HFFc6 (cell line): ENCODE measurements at regions not wholly inside any gene's neighbourhood (a gene's known extent, or its start where the extent isn't known, plus 50 kb on each side); places are given as distances from the start of the nearest gene placed in this dataset.

Experiments used
- DNase-seq: peaks from one replicate; pipeline ENCODE4 v3.0.0-alpha.2; 2018
- H3K27ac Mint-ChIP-seq: 2 replicates; pipeline ENCODE4 v1.8.0; 2020; ENCODE audit warnings: mild to moderate bottlenecking, mixed read lengths
- H3K27me3 Mint-ChIP-seq: 2 replicates; pipeline ENCODE4 v1.8.0; 2021; ENCODE audit warnings: mild to moderate bottlenecking, moderate library complexity, mixed read lengths; ENCODE audit not compliant: insufficient read depth
- H3K36me3 Mint-ChIP-seq: 2 replicates; pipeline ENCODE4 v1.8.0; 2021; ENCODE audit warnings: low read depth, mixed read lengths
- H3K4me1 Mint-ChIP-seq: 2 replicates; pipeline ENCODE4 v1.8.0; 2020; ENCODE audit warnings: low read depth, mixed read lengths
- H3K4me3 Mint-ChIP-seq: 2 replicates; pipeline ENCODE4 v1.8.0; 2020; ENCODE audit warnings: mild to moderate bottlenecking, moderate library complexity, mixed read lengths
- H3K9me3 Mint-ChIP-seq: 2 replicates; pipeline ENCODE4 v1.8.0; 2020; ENCODE audit warnings: mild to moderate bottlenecking, mixed read lengths
- CTCF ChIP-seq: fragments of 200-600 bp; sonication (generic); IDR thresholded peaks from 2 replicates; pipeline ENCODE4 v1.5.0; 2021; ENCODE audit warnings: antibody characterized with exemption, mild to moderate bottlenecking

- no peak for TF ChIP-seq CTCF
- DNase-seq, result no peak
- Mint-ChIP-seq H3K27me3 (no peaks in the 10 kb centered on the region), H3K4me3 (no peak overlapping the region), H3K36me3 (peaks cover 33% of the 10 kb centered on the region), H3K27ac (no peak overlapping the region), H3K9me3 (no peaks in the 10 kb centered on the region; the same call in 1 of the 2 replicates), H3K4me1 (no peaks in the 10 kb centered on the region)
These were observed 1477.6 kb downstream of the UQCRFS1 start for GRCh38 chr19:27735314-27735713.

- Mint-ChIP-seq H3K27ac (no peak overlapping the region), H3K9me3 (no peaks in the 10 kb centered on the region; the same call in 1 of the 2 replicates), H3K4me3 (no peak overlapping the region), H3K36me3 (peaks cover 31% of the 10 kb centered on the region), H3K27me3 (no peaks in the 10 kb centered on the region), H3K4me1 (no peaks in the 10 kb centered on the region)
- no peak for TF ChIP-seq CTCF
- no peak for DNase-seq
These were observed 1478.3 kb downstream of the UQCRFS1 start for GRCh38 chr19:27734496-27735220.

GRCh38 chr19:27733551-27734266, 1479.2 kb downstream of the UQCRFS1 start:
- no peak for TF ChIP-seq CTCF
- H3K4me3 Mint-ChIP-seq, result no peak overlapping the region
- H3K27ac Mint-ChIP-seq, result no peak overlapping the region
- DNase-seq, result no peak
- no peaks in the 10 kb centered on the region; the same call in 1 of the 2 replicates for H3K9me3 Mint-ChIP-seq
- peaks cover 22% of the 10 kb centered on the region for H3K36me3 Mint-ChIP-seq
- H3K4me1 Mint-ChIP-seq, result no peaks in the 10 kb centered on the region
- H3K27me3 Mint-ChIP-seq, result no peaks in the 10 kb centered on the region

GRCh38 chr19:27729332-27729731, 1483.6 kb downstream of the UQCRFS1 start:
- Mint-ChIP-seq H3K4me1 (no peaks in the 10 kb centered on the region), H3K9me3 (no peaks in the 10 kb centered on the region; the same call in 1 of the 2 replicates), H3K36me3 (peaks cover 5% of the 10 kb centered on the region), H3K27ac (no peak overlapping the region), H3K27me3 (no peaks in the 10 kb centered on the region), H3K4me3 (no peak overlapping the region)
- DNase-seq, result no peak
- TF ChIP-seq CTCF, result no peak

- H3K4me3 Mint-ChIP-seq, result no peak overlapping the region
- no peak overlapping the region for H3K27ac Mint-ChIP-seq
- DNase-seq, result no peak
- H3K36me3 Mint-ChIP-seq, result peaks cover 5% of the 10 kb centered on the region
- no peaks in the 10 kb centered on the region for H3K4me1 Mint-ChIP-seq
- H3K9me3 Mint-ChIP-seq, result peaks cover 22% of the 10 kb centered on the region
- no peak for TF ChIP-seq CTCF
- H3K27me3 Mint-ChIP-seq, result no peaks in the 10 kb centered on the region; the same call in 1 of the 2 replicates
These were observed 1490.3 kb downstream of the UQCRFS1 start for GRCh38 chr19:27722625-27723024.
